ENCODE measurements at regions not wholly inside any gene's neighbourhood (a gene's known extent, or its start where the extent isn't known, plus 50 kb on each side); places are given as distances from the start of the nearest gene placed in this dataset.

DNA sequence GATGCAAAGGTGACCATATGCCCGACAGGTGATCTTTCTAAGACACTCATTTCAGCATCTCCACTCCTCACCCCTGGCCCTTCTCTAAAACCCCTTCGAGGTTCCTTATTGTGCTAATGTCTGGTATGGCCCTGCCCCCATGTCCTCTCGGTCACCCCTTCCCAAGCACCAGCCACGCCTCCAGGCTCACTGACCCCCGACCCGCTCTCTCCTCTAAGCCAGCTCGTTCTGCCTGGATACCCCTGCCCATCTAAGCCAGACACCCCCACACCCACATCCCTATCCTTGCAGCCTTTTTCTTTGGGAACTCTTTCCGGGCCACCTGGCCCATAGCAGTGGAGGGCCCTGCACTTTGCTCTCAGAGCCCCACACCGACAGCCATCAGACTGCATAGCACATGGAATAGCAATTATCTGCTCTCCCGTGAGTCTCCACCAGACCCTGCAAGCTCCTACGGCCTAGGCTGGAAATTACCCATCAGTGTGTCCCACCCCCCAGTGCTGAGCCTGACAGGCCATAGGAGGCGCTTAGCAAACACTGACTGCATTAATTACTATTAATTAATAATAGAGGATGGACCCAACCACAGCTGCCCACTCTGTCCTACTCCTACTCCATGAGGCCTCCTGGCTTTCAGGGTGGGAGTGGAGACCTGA is 176.7 kb downstream of the TMEM132E start (continued):
- TF ChIP-seq ZNF331 (CRISPR knock-in tag; IDR thresholded peaks at IDR 0.05; ENCODE audit: low read depth) (no peak), ZNF462 (CRISPR knock-in tag; IDR thresholded peaks at IDR 0.05) (no peak)

DNA sequence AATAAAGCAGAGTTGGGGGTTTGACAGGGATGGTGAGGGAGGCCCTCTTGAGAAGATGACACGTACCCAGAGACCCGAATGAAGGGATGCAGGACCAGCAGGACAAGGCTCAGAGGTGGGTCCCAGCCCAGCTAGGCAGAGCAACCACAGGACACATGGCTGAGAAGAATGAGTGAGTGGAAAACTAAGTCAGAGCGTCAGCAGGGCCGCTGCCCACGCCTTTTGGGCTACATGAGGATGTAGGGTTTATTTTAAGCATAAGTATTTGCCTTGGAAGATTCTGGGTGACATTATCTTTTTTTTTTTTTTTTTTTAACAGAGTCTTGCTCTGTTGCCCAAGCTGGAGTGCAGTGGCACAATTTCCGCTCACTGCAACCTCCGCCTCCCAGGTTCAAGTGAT is 176.0 kb downstream of the TMEM132E start:
- Mint-ChIP-seq H3K4me1 (peaks cover 17% of the 10 kb centered on the region), H3K4me3 (no peak overlapping the region), H3K9me3 (no peaks in the 10 kb centered on the region), H3K36me3 (ENCODE audit: low read depth) (no peaks in the 10 kb centered on the region), H3K27ac (no peak overlapping the region), H3K27me3 (ENCODE audit: insufficient read depth, low read depth, poor library complexity) (peaks cover 10% of the 10 kb centered on the region)
- no peaks in the 10 kb centered on the region; the same call in 1 of the 2 replicates for H4K20me1 ChIP-seq (replicated peaks; ENCODE audit: insufficient read depth)
- H3K79me2 ChIP-seq (replicated peaks; ENCODE audit: insufficient read depth) = no peaks in the 10 kb centered on the region
- H3K4me2 ChIP-seq = no peak overlapping the region
- no peaks in the 10 kb centered on the region for H3K36me3 ChIP-seq (ENCODE audit: insufficient read depth)
- H3K9me2 ChIP-seq (ENCODE audit: insufficient read depth) = no peaks in the 10 kb centered on the region
- H2AFZ ChIP-seq = no peak overlapping the region
- H3K4me1 ChIP-seq (ENCODE audit: insufficient read depth) = no peaks in the 10 kb centered on the region; the same call in 1 of the 2 replicates
- TF ChIP-seq ZNF114 (CRISPR knock-in tag; IDR thresholded peaks at IDR 0.05) (no peak), ZNF331 (CRISPR knock-in tag; IDR thresholded peaks at IDR 0.05; ENCODE audit: low read depth) (no peak), JUNB (IDR thresholded peaks at IDR 0.05; ENCODE audit: unreplicated experiment) (no peak), NANOG (IDR thresholded peaks at IDR 0.05; ENCODE audit: borderline replicate concordance) (no peak), ETS1 (IDR thresholded peaks at IDR 0.05) (no peak), POLR2AphosphoS5 (IDR thresholded peaks at IDR 0.05; ENCODE audit: low read depth) (no peak), STAT1 (IDR thresholded peaks at IDR 0.05; ENCODE audit: unreplicated experiment) (no peak), EZH2 (IDR thresholded peaks at IDR 0.05; ENCODE audit: low read depth, unreplicated experiment) (no peak), EZH2phosphoT487 (IDR thresholded peaks at IDR 0.05; ENCODE audit: unreplicated experiment) (no peak)
- TF ChIP-seq, protein P1, sequence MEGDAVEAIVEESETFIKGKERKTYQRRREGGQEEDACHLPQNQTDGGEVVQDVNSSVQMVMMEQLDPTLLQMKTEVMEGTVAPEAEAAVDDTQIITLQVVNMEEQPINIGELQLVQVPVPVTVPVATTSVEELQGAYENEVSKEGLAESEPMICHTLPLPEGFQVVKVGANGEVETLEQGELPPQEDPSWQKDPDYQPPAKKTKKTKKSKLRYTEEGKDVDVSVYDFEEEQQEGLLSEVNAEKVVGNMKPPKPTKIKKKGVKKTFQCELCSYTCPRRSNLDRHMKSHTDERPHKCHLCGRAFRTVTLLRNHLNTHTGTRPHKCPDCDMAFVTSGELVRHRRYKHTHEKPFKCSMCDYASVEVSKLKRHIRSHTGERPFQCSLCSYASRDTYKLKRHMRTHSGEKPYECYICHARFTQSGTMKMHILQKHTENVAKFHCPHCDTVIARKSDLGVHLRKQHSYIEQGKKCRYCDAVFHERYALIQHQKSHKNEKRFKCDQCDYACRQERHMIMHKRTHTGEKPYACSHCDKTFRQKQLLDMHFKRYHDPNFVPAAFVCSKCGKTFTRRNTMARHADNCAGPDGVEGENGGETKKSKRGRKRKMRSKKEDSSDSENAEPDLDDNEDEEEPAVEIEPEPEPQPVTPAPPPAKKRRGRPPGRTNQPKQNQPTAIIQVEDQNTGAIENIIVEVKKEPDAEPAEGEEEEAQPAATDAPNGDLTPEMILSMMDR (conservative IDR thresholded peaks at IDR 0.05; ENCODE audit: low read depth in 2 of 2) = no peak
- TF ChIP-seq, protein P2, sequence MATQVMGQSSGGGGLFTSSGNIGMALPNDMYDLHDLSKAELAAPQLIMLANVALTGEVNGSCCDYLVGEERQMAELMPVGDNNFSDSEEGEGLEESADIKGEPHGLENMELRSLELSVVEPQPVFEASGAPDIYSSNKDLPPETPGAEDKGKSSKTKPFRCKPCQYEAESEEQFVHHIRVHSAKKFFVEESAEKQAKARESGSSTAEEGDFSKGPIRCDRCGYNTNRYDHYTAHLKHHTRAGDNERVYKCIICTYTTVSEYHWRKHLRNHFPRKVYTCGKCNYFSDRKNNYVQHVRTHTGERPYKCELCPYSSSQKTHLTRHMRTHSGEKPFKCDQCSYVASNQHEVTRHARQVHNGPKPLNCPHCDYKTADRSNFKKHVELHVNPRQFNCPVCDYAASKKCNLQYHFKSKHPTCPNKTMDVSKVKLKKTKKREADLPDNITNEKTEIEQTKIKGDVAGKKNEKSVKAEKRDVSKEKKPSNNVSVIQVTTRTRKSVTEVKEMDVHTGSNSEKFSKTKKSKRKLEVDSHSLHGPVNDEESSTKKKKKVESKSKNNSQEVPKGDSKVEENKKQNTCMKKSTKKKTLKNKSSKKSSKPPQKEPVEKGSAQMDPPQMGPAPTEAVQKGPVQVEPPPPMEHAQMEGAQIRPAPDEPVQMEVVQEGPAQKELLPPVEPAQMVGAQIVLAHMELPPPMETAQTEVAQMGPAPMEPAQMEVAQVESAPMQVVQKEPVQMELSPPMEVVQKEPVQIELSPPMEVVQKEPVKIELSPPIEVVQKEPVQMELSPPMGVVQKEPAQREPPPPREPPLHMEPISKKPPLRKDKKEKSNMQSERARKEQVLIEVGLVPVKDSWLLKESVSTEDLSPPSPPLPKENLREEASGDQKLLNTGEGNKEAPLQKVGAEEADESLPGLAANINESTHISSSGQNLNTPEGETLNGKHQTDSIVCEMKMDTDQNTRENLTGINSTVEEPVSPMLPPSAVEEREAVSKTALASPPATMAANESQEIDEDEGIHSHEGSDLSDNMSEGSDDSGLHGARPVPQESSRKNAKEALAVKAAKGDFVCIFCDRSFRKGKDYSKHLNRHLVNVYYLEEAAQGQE (IDR thresholded peaks at IDR 0.05; ENCODE audit: unreplicated experiment) = no peak
- DNase-seq (ENCODE audit: low spot score) (no peak), ATAC-seq (no peak)
- no peaks in the 10 kb centered on the region for H3K27me3 ChIP-seq (ENCODE audit: insufficient read depth)
- H3F3A ChIP-seq (replicated peaks; ENCODE audit: low read depth) = no peaks in the 10 kb centered on the region
- no peak overlapping the region for H3K27ac ChIP-seq (ENCODE audit: low read depth)
- H3K4me3 ChIP-seq = no peak overlapping the region
